ENCODE measurements at regions not wholly inside any gene's neighbourhood (a gene's known extent, or its start where the extent isn't known, plus 50 kb on each side); places are given as distances from the start of the nearest gene placed in this dataset.
"Not testable (repeated sequence)": the region's sequence is repeated elsewhere in the genome, so short reads cannot be mapped to it uniquely, and the experiment has no call there.

GRCh38 chr20:4430826-4431225 lies 181.7 kb upstream of the ADRA1D start:
- TF ChIP-seq, protein P1, sequence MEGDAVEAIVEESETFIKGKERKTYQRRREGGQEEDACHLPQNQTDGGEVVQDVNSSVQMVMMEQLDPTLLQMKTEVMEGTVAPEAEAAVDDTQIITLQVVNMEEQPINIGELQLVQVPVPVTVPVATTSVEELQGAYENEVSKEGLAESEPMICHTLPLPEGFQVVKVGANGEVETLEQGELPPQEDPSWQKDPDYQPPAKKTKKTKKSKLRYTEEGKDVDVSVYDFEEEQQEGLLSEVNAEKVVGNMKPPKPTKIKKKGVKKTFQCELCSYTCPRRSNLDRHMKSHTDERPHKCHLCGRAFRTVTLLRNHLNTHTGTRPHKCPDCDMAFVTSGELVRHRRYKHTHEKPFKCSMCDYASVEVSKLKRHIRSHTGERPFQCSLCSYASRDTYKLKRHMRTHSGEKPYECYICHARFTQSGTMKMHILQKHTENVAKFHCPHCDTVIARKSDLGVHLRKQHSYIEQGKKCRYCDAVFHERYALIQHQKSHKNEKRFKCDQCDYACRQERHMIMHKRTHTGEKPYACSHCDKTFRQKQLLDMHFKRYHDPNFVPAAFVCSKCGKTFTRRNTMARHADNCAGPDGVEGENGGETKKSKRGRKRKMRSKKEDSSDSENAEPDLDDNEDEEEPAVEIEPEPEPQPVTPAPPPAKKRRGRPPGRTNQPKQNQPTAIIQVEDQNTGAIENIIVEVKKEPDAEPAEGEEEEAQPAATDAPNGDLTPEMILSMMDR (IDR thresholded peaks at IDR 0.05; ENCODE audit: low read depth, low read length) = not testable (repeated sequence)
- TF ChIP-seq EZH2phosphoT487 (IDR thresholded peaks at IDR 0.05; ENCODE audit: low read depth) = not testable (repeated sequence)
